Trophoblast cell (in vitro differentiated cells and primary cell): ENCODE measurements at regions not wholly inside any gene's neighbourhood (a gene's known extent, or its start where the extent isn't known, plus 50 kb on each side); places are given as distances from the start of the nearest gene placed in this dataset.
A peak's percentile ranks its signal among the peaks of the same experiment; 100 is the strongest.

Experiments used
- DNase-seq, 2 donors: peaks; one replicate each; pipeline ENCODE4 v3.0.0-alpha.2; 2016
- H2AFZ ChIP-seq: 2 replicates; pipeline ENCODE4 v1.6.1; 2013; ENCODE audit warnings: low read length, moderate library complexity, mild to moderate bottlenecking; ENCODE audit not compliant: insufficient read depth, poor library complexity
- H2AK5ac ChIP-seq: 2 replicates; pipeline ENCODE4 v1.6.1; 2013; ENCODE audit warnings: mild to moderate bottlenecking, low read length
- H2BK120ac ChIP-seq: 2 replicates; pipeline ENCODE4 v1.6.1; 2013; ENCODE audit warnings: low read length, mild to moderate bottlenecking, moderate library complexity; ENCODE audit not compliant: insufficient read depth, poor library complexity
- H2BK12ac ChIP-seq: 2 replicates; pipeline ENCODE4 v1.6.1; 2013; ENCODE audit warnings: mild to moderate bottlenecking, low read length, moderate library complexity
- H2BK5ac ChIP-seq: 2 replicates; pipeline ENCODE4 v1.6.1; 2013; ENCODE audit warnings: low read length, low read depth, moderate library complexity, mild to moderate bottlenecking; ENCODE audit not compliant: poor library complexity
- H3K14ac ChIP-seq: 2 replicates; pipeline ENCODE4 v1.6.1; 2013; ENCODE audit warnings: mild to moderate bottlenecking, low read length
- H3K18ac ChIP-seq: 2 replicates; pipeline ENCODE4 v1.6.1; 2013; ENCODE audit warnings: mild to moderate bottlenecking, low read length
- H3K23ac ChIP-seq: 2 replicates; pipeline ENCODE4 v1.6.1; 2013; ENCODE audit warnings: low read length
- H3K27ac ChIP-seq: 2 replicates; pipeline ENCODE4 v1.5.1; 2013; ENCODE audit warnings: low read depth, mild to moderate bottlenecking, inconsistent platforms, low read length, moderate library complexity
- H3K27me3 ChIP-seq: 2 replicates; pipeline ENCODE4 v1.6.1; 2013; ENCODE audit warnings: inconsistent platforms, mild to moderate bottlenecking, low read length, moderate library complexity; ENCODE audit not compliant: insufficient read depth
- H3K36me3 ChIP-seq, 2 experiments: 1 replicate in 1 of 2; 2 replicates in 1 of 2; pipeline ENCODE4 v1.6.1; 2013; ENCODE audit warnings: low read length in 2 of 2, mild to moderate bottlenecking in 2 of 2, moderate library complexity in 1 of 2; ENCODE audit not compliant: insufficient read depth in 2 of 2, control insufficient read depth in 1 of 2
- H3K4ac ChIP-seq: 2 replicates; pipeline ENCODE4 v1.6.1; 2013; ENCODE audit warnings: low read depth, mild to moderate bottlenecking, low read length, moderate library complexity
- H3K4me1 ChIP-seq, 2 experiments: 1 replicate in 1 of 2; 2 replicates in 1 of 2; pipeline ENCODE4 v1.6.1; 2013; ENCODE audit warnings: low read length in 2 of 2, mild to moderate bottlenecking in 2 of 2, moderate library complexity in 1 of 2; ENCODE audit not compliant: insufficient read depth in 2 of 2, control insufficient read depth in 1 of 2
- H3K4me2 ChIP-seq: 2 replicates; pipeline ENCODE4 v1.6.1; 2013; ENCODE audit warnings: inconsistent platforms, mild to moderate bottlenecking, low read length, moderate library complexity
- H3K4me3 ChIP-seq: 2 replicates; pipeline ENCODE4 v1.5.1; 2013; ENCODE audit warnings: mild to moderate bottlenecking, low read depth, low read length, inconsistent platforms
- H3K79me1 ChIP-seq: one replicate; pipeline ENCODE4 v1.6.1; 2013; ENCODE audit warnings: low read length
- H3K79me2 ChIP-seq: 2 replicates; pipeline ENCODE4 v1.6.1; 2013; ENCODE audit warnings: low read length, mild to moderate bottlenecking; ENCODE audit not compliant: control insufficient read depth, insufficient read depth, poor library complexity
- H3K9ac ChIP-seq: 2 replicates; pipeline ENCODE4 v1.6.1; 2013; ENCODE audit warnings: mild to moderate bottlenecking, low read length
- H3K9me3 ChIP-seq: 2 replicates; pipeline ENCODE4 v1.6.1; 2013; ENCODE audit warnings: low read depth, mild to moderate bottlenecking, control low read depth, inconsistent platforms, low read length; ENCODE audit not compliant: insufficient read depth
- H4K12ac ChIP-seq: 2 replicates; pipeline ENCODE4 v1.6.1; 2013; ENCODE audit warnings: low read depth, mild to moderate bottlenecking, low read length, moderate library complexity
- H4K8ac ChIP-seq: 2 replicates; pipeline ENCODE4 v1.6.1; 2013; ENCODE audit warnings: low read depth, mild to moderate bottlenecking, low read length, moderate library complexity
- H4K91ac ChIP-seq: one replicate; pipeline ENCODE4 v1.6.1; 2013; ENCODE audit warnings: low read depth, mild to moderate bottlenecking, low read length, moderate library complexity
- WGBS: extraction: QIAGEN DNeasy Blood & Tissue Kit; methylation state at CpG from one replicate; pipeline ENCODE4 v1.1.7; 2013; ENCODE audit warnings: missing lambda C conversion rate; ENCODE audit not compliant: insufficient read length, insufficient coverage; ENCODE audit errors: extremely low coverage; 5-methylcytosine and 5-hydroxymethylcytosine counted together

- no CpG with 5 or more reads among the region's 1 CpG for WGBS
Observed at GRCh38 chr2:117222809-117223208, 591.7 kb upstream of the DDX18 start.

GRCh38 chr2:117232305-117232704 lies 582.2 kb upstream of the DDX18 start:
- Histone ChIP-seq H2BK120ac (no peak overlapping the region), H3K18ac (no peak overlapping the region), H3K4me3 (no peak overlapping the region), H3K14ac (no peak overlapping the region), H3K79me1 (no peaks in the 10 kb centered on the region), H2AFZ (no peak overlapping the region), H3K9ac (no peak overlapping the region), H2BK5ac (no peak overlapping the region), H4K8ac (no peak overlapping the region), H3K36me3 (no peaks in the 10 kb centered on the region), H2BK12ac (no peak overlapping the region), H2AK5ac (no peak overlapping the region), H3K4me1 (no peaks in the 10 kb centered on the region), H3K79me2 (no peaks in the 10 kb centered on the region), H3K27me3 (no peaks in the 10 kb centered on the region), H3K23ac (no peak overlapping the region), H3K4me2 (no peak overlapping the region), H3K4ac (no peak overlapping the region), H4K91ac (no peak overlapping the region), H3K27ac (no peak overlapping the region), H3K9me3 (no peaks in the 10 kb centered on the region), H4K12ac (no peak overlapping the region)
- no CpG with 5 or more reads among the region's 2 CpGs for WGBS
- DNase-seq = no peak

More at GRCh38 chr2:117222809-117223208, 591.7 kb upstream of the DDX18 start:
- Histone ChIP-seq H3K9me3 (no peaks in the 10 kb centered on the region), H2BK5ac (no peak overlapping the region), H3K36me3 (no peaks in the 10 kb centered on the region), H2BK12ac (no peak overlapping the region), H3K18ac (no peak overlapping the region), H3K23ac (no peak overlapping the region), H3K4me2 (peak overlapping the region; percentile 30), H2BK120ac (no peak overlapping the region), H3K14ac (no peak overlapping the region), H2AFZ (no peak overlapping the region), H3K9ac (no peak overlapping the region), H4K12ac (no peak overlapping the region), H3K27ac (no peak overlapping the region), H3K4me1 (no peaks in the 10 kb centered on the region), H3K4ac (no peak overlapping the region), H4K91ac (no peak overlapping the region), H4K8ac (no peak overlapping the region), H2AK5ac (no peak overlapping the region), H3K27me3 (no peaks in the 10 kb centered on the region), H3K79me2 (no peaks in the 10 kb centered on the region), H3K79me1 (no peaks in the 10 kb centered on the region), H3K4me3 (no peak overlapping the region)
- DNase-seq = no peak

- H3K9me3 ChIP-seq = no peaks in the 10 kb centered on the region
- H3K18ac ChIP-seq = no peak overlapping the region
- H3K4me1 ChIP-seq = peaks cover 0 to 2% of the 10 kb centered on the region in 2 experiments
- H3K14ac ChIP-seq = no peak overlapping the region
- no peak overlapping the region for H3K4me3 ChIP-seq
- H3K36me3 ChIP-seq = peaks cover 0 to 2% of the 10 kb centered on the region in 2 experiments
- H3K4ac ChIP-seq = no peak overlapping the region
- H2BK12ac ChIP-seq = no peak overlapping the region
- no peak for DNase-seq
- no peaks in the 10 kb centered on the region for H3K79me2 ChIP-seq
- no peak overlapping the region for H4K12ac ChIP-seq
- H2BK120ac ChIP-seq = no peak overlapping the region
- H3K79me1 ChIP-seq = no peaks in the 10 kb centered on the region
- no peak overlapping the region for H3K27ac ChIP-seq
- no peak overlapping the region for H4K91ac ChIP-seq
- no peak overlapping the region for H4K8ac ChIP-seq
- no peak overlapping the region for H3K4me2 ChIP-seq
- no peak overlapping the region for H2AFZ ChIP-seq
- H3K9ac ChIP-seq = no peak overlapping the region
- no CpG with 5 or more reads among the region's 6 CpGs for WGBS
- H2AK5ac ChIP-seq = no peak overlapping the region
- H2BK5ac ChIP-seq = no peak overlapping the region
- no peaks in the 10 kb centered on the region for H3K27me3 ChIP-seq
- no peak overlapping the region for H3K23ac ChIP-seq
Observed at GRCh38 chr2:117257362-117257761, 557.1 kb upstream of the DDX18 start.

GRCh38 chr2:117269574-117269973 lies 544.9 kb upstream of the DDX18 start:
- WGBS = no CpG with 5 or more reads among the region's 1 CpG
- no peaks in the 10 kb centered on the region for H3K79me1 ChIP-seq
- H3K79me2 ChIP-seq = no peaks in the 10 kb centered on the region
- H3K23ac ChIP-seq = no peak overlapping the region
- H3K18ac ChIP-seq = no peak overlapping the region
- no peak overlapping the region for H2BK12ac ChIP-seq
- H3K4me3 ChIP-seq = no peak overlapping the region
- no peaks in the 10 kb centered on the region for H3K27me3 ChIP-seq
- H3K4me2 ChIP-seq = no peak overlapping the region
- H3K9me3 ChIP-seq = no peaks in the 10 kb centered on the region
- H3K36me3 ChIP-seq = no peaks in the 10 kb centered on the region
- H3K4me1 ChIP-seq = peaks cover 0 to 4% of the 10 kb centered on the region in 2 experiments
- no peak overlapping the region for H2BK5ac ChIP-seq
- no peak overlapping the region for H4K91ac ChIP-seq
- no peak for DNase-seq
- H3K9ac ChIP-seq = no peak overlapping the region
- no peak overlapping the region for H3K4ac ChIP-seq
- no peak overlapping the region for H2AFZ ChIP-seq
- H4K8ac ChIP-seq = no peak overlapping the region
- no peak overlapping the region for H4K12ac ChIP-seq
- no peak overlapping the region for H2AK5ac ChIP-seq
- no peak overlapping the region for H2BK120ac ChIP-seq
- no peak overlapping the region for H3K14ac ChIP-seq
- H3K27ac ChIP-seq = no peak overlapping the region
